ENCODE measurements at regions not wholly inside any gene's neighbourhood (a gene's known extent, or its start where the extent isn't known, plus 50 kb on each side); places are given as distances from the start of the nearest gene placed in this dataset.

DNA sequence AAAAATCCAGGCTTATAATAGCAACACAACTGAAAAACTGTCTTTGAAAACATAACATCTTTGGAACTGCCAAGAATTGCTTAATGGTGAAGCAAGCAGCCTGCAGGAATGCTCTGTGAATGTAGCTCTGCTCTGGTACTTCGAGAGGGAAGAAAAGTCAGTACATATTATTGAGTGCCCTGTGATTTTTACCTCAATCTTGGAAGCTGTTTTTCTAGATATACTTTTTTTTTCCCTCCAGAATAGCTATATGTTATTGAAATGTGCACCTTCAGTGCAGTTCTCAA is 508.1 kb downstream of the PCNX1 start:
- WGBS (ENCODE audit: extremely low coverage, insufficient read length, low lambda C conversion rate): no CpG with 5 or more reads among the region's 1 CpG
- H2BK5ac ChIP-seq (ENCODE audit: insufficient read length, low read length): no peak overlapping the region
- H3K9ac ChIP-seq (ENCODE audit: extremely low read depth, insufficient read length, low read length): no peak overlapping the region
- H3T11ph ChIP-seq (ENCODE audit: low read length): no peak overlapping the region
- no peak overlapping the region for H3K27ac Mint-ChIP-seq
- H4K91ac ChIP-seq (ENCODE audit: insufficient read length, low read depth, low read length): no peak overlapping the region
- TF ChIP-seq, protein P1, sequence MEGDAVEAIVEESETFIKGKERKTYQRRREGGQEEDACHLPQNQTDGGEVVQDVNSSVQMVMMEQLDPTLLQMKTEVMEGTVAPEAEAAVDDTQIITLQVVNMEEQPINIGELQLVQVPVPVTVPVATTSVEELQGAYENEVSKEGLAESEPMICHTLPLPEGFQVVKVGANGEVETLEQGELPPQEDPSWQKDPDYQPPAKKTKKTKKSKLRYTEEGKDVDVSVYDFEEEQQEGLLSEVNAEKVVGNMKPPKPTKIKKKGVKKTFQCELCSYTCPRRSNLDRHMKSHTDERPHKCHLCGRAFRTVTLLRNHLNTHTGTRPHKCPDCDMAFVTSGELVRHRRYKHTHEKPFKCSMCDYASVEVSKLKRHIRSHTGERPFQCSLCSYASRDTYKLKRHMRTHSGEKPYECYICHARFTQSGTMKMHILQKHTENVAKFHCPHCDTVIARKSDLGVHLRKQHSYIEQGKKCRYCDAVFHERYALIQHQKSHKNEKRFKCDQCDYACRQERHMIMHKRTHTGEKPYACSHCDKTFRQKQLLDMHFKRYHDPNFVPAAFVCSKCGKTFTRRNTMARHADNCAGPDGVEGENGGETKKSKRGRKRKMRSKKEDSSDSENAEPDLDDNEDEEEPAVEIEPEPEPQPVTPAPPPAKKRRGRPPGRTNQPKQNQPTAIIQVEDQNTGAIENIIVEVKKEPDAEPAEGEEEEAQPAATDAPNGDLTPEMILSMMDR (conservative IDR thresholded peaks at IDR 0.05): no peak
- H3K14ac ChIP-seq (ENCODE audit: insufficient read depth, low read length): no peak overlapping the region
- DNase-seq: no peak
- no peak overlapping the region for H3K4ac ChIP-seq (ENCODE audit: low read depth, low read length)
- no peak overlapping the region for H2BK15ac ChIP-seq (ENCODE audit: low read depth, low read length)
- no peak overlapping the region for H2AFZ ChIP-seq (ENCODE audit: low read length)
- no peak overlapping the region for H2AK5ac ChIP-seq (ENCODE audit: insufficient read length, low read length)
- peaks cover 3 to 13% (median 12%) of the 10 kb centered on the region in 3 experiments; a peak in 6 of 7 replicates for H3K36me3 Mint-ChIP-seq (ENCODE audit: insufficient read depth in 1 of 3, low read depth in 3 of 3)
- H2BK20ac ChIP-seq (ENCODE audit: low read depth, low read length, poor library complexity, severe bottlenecking): no peak overlapping the region
- peaks cover 21% of the 10 kb centered on the region in 2 experiments for H3K4me1 Mint-ChIP-seq
- H3K9me3 ChIP-seq (ENCODE audit: control insufficient read depth, low read depth, low read length): no peaks in the 10 kb centered on the region
- H3K56ac ChIP-seq (ENCODE audit: insufficient read length, low read depth, low read length): no peak overlapping the region
- no peaks in the 10 kb centered on the region; the same call in 1 of the 2 replicates for H3K4me1 ChIP-seq (ENCODE audit: insufficient read depth, low read length)
- no peaks in the 10 kb centered on the region for H3K23me2 ChIP-seq (ENCODE audit: insufficient read length, low read depth, low read length, poor library complexity, severe bottlenecking)
- H2BK120ac ChIP-seq (ENCODE audit: low read depth, low read length, poor library complexity, severe bottlenecking): no peak overlapping the region
- H3K4me3 Mint-ChIP-seq: no peak overlapping the region
- H3K79me1 ChIP-seq (ENCODE audit: insufficient read depth, low read depth, low read length, poor library complexity, severe bottlenecking): no peaks in the 10 kb centered on the region
- H3K27ac ChIP-seq (ENCODE audit: insufficient read length, low read depth, low read length): no peak overlapping the region
- no peaks in the 10 kb centered on the region for H3K27me3 ChIP-seq (ENCODE audit: insufficient read depth, low read length)
- H3K23ac ChIP-seq (ENCODE audit: insufficient read length, low read depth, low read length): no peak overlapping the region
- H3K27me3 Mint-ChIP-seq (ENCODE audit: low read depth): no peaks in the 10 kb centered on the region
- H3K79me2 ChIP-seq (ENCODE audit: insufficient read depth, low read length): peaks cover 4% of the 10 kb centered on the region; the same call in 1 of the 2 replicates
- H4K20me1 ChIP-seq (ENCODE audit: control insufficient read depth, insufficient read depth, insufficient read length): no peaks in the 10 kb centered on the region
- no peak overlapping the region for H4K5ac ChIP-seq (ENCODE audit: insufficient read length, low read depth, low read length)
- H4K8ac ChIP-seq (replicated peaks; ENCODE audit: insufficient read length, low read depth, low read length): no peak overlapping the region
- H3K9me3 Mint-ChIP-seq: no peaks in the 10 kb centered on the region; a peak in 1 of 5 replicates
- H2BK12ac ChIP-seq (ENCODE audit: insufficient read length, low read depth, low read length): no peak overlapping the region
- H3K4me2 ChIP-seq (ENCODE audit: insufficient read depth, insufficient read length, low read length): no peak overlapping the region
- H3K18ac ChIP-seq (ENCODE audit: insufficient read length, low read depth, low read length): no peak overlapping the region
